Smooth muscle cell (in vitro differentiated cells): ENCODE measurements at regions not wholly inside any gene's neighbourhood (a gene's known extent, or its start where the extent isn't known, plus 50 kb on each side); places are given as distances from the start of the nearest gene placed in this dataset.

ENCODE experiments used
- DNase-seq: peaks from one replicate; lab custom pipeline; 2025; ENCODE audit not compliant: unreplicated experiment; lab: John Stamatoyannopoulos, UW
- H2AFZ ChIP-seq: fragments of 200-600 bp; sonication (generic); 2 replicates; pipeline ENCODE4 v1.6.0; 2016; ENCODE audit warnings: antibody characterized with exemption, low read depth, mild to moderate bottlenecking
- H3F3A ChIP-seq: fragments of 200-600 bp; sonication (generic); 2 replicates; pipeline ENCODE4 v1.6.0; 2017; ENCODE audit warnings: antibody characterized with exemption, low read depth
- H3K27ac ChIP-seq: fragments of 200-600 bp; sonication (generic); 2 replicates; pipeline ENCODE4 v1.5.1; 2016; ENCODE audit warnings: low read depth, mild to moderate bottlenecking
- H3K27me3 ChIP-seq: fragments of 200-600 bp; sonication (generic); 2 replicates; pipeline ENCODE4 v1.6.1; 2016; ENCODE audit warnings: low read depth, mild to moderate bottlenecking
- H3K36me3 ChIP-seq: fragments of 200-600 bp; sonication (generic); 2 replicates; pipeline ENCODE4 v1.5.1; 2016; ENCODE audit warnings: low read depth
- H3K4me1 ChIP-seq: fragments of 200-600 bp; sonication (generic); 2 replicates; pipeline ENCODE4 v1.5.1; 2016; ENCODE audit warnings: low read depth
- H3K4me2 ChIP-seq: fragments of 200-600 bp; sonication (generic); 2 replicates; pipeline ENCODE4 v1.6.0; 2016; ENCODE audit warnings: mild to moderate bottlenecking
- H3K4me3 ChIP-seq: fragments of 200-600 bp; sonication (generic); 2 replicates; pipeline ENCODE4 v1.5.1; 2016; ENCODE audit warnings: mild to moderate bottlenecking
- H3K79me2 ChIP-seq: fragments of 200-600 bp; sonication (generic); 2 replicates; pipeline ENCODE4 v1.6.0; 2016; ENCODE audit warnings: low read depth, mild to moderate bottlenecking
- H3K9ac ChIP-seq: fragments of 200-600 bp; sonication (generic); 2 replicates; pipeline ENCODE4 v1.6.0; 2016; ENCODE audit warnings: low read depth
- H3K9me3 ChIP-seq: fragments of 200-600 bp; sonication (generic); replicated peaks from 2 replicates; pipeline ENCODE4 v1.5.1; 2016; ENCODE audit warnings: low read depth
- H4K20me1 ChIP-seq: fragments of 200-600 bp; sonication (generic); 2 replicates; pipeline ENCODE4 v1.6.0; 2016; ENCODE audit warnings: low read depth
- CTCF ChIP-seq: fragments of 200-600 bp; sonication (generic); IDR thresholded peaks from 2 replicates; pipeline ENCODE4 v1.5.1; 2017; ENCODE audit warnings: borderline replicate concordance, mild to moderate bottlenecking, antibody characterized with exemption; ENCODE audit not compliant: insufficient read depth, poor library complexity, severe bottlenecking
- WGBS: methylation state at CpG from one replicate; pipeline ENCODE4 v1.1.7; 2016; ENCODE audit warnings: low lambda C conversion rate; 5-methylcytosine and 5-hydroxymethylcytosine counted together

DNA sequence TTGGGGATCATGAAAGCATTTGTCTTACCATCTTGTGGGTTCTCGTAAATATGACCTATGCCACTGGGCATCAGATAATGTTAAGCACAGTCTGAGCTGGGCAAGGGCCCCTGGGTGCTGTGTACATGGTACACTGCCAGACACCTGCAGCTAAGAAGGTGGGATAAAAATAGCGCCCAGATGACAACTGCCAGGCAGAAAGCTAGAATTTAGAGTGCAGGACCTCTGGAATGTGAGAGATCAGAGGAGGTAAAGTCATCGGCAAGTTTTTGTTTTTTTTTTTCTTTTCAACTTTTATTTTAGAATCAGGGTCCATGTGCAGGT lies 53.8 kb upstream of the CYRIA start:
- no peak for TF ChIP-seq CTCF
- no peak overlapping the region for H3K9ac ChIP-seq
- H3K4me3 ChIP-seq, result no peak overlapping the region
- no peaks in the 10 kb centered on the region for H3K79me2 ChIP-seq
- DNase-seq, result no peak
- no peaks in the 10 kb centered on the region for H3K9me3 ChIP-seq
- peaks cover 24% of the 10 kb centered on the region for H3K27me3 ChIP-seq
- H3K36me3 ChIP-seq, result no peaks in the 10 kb centered on the region
- no peak overlapping the region for H2AFZ ChIP-seq
- 92% methylated on average over 3 of the region's 3 CpGs for WGBS
- no peaks in the 10 kb centered on the region for H3K4me1 ChIP-seq
- H3K4me2 ChIP-seq, result no peak overlapping the region
- H3F3A ChIP-seq, result no peaks in the 10 kb centered on the region
- H4K20me1 ChIP-seq, result no peaks in the 10 kb centered on the region
- H3K27ac ChIP-seq, result no peak overlapping the region

DNA sequence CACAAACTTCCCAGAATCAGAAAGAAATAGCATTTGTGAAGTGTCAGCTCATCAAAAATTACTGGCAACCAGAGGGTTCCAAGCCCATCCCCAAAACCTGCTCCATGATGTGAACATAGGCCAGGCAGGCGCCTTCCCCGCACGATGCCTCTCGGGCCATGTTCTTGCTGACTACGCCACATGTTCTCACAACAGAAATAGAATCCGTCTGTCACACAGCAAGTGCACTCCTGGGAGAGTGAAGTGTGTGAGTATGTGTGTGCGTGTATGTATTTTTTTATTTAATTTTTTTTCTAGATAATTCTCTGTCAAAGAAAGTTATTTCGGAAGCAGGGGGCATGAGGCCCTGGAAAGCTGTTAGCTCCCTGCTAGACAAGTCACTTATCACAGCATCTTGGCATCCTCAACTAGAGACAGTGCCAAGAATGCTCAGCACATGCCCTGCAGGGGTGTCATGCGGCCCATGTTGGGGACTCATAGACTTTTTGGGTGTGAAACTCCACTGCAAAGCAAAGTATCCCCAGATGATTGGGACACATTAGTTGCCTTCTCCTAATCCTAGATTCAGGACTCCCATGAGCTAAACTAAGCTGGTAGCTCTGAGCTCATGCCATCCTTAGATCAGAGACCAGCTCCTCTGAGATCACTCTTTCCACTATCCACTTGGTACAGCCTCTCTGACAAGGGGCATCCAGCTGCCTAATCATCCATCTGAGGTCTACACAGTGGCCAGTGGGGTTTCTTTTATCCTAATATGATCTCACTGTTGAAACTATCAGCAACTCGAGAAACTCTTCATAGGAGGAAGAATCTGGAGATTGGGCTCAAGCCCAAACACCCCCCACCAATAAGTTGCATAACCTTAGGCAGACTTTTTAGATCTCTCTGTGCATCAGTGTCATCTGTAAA lies 53.2 kb upstream of the CYRIA start:
- WGBS, result 95% methylated on average over 10 of the region's 10 CpGs
- no peaks in the 10 kb centered on the region for H4K20me1 ChIP-seq
- H3K9ac ChIP-seq, result no peak overlapping the region
- no peaks in the 10 kb centered on the region for H3F3A ChIP-seq
- H3K27ac ChIP-seq, result no peak overlapping the region
- peaks cover 18% of the 10 kb centered on the region for H3K27me3 ChIP-seq
- H3K79me2 ChIP-seq, result no peaks in the 10 kb centered on the region
- no peak for DNase-seq
- H3K4me2 ChIP-seq, result no peak overlapping the region
- no peaks in the 10 kb centered on the region for H3K36me3 ChIP-seq
- no peak overlapping the region for H3K4me3 ChIP-seq
- H3K9me3 ChIP-seq, result no peaks in the 10 kb centered on the region
- H2AFZ ChIP-seq, result no peak overlapping the region
- H3K4me1 ChIP-seq, result no peaks in the 10 kb centered on the region
- TF ChIP-seq CTCF, result no peak

GRCh38 chr2:16717477-16717876 lies 51.8 kb upstream of the CYRIA start:
- TF ChIP-seq CTCF, result no peak
- no peaks in the 10 kb centered on the region for H3K9me3 ChIP-seq
- H3F3A ChIP-seq, result no peaks in the 10 kb centered on the region
- no peak overlapping the region for H3K4me3 ChIP-seq
- H3K4me1 ChIP-seq, result no peaks in the 10 kb centered on the region
- 88% methylated on average over 3 of the region's 3 CpGs for WGBS
- H3K27me3 ChIP-seq, result peaks cover 14% of the 10 kb centered on the region
- DNase-seq, result no peak
- no peak overlapping the region for H3K4me2 ChIP-seq
- H3K9ac ChIP-seq, result no peak overlapping the region
- H4K20me1 ChIP-seq, result no peaks in the 10 kb centered on the region
- H2AFZ ChIP-seq, result no peak overlapping the region
- H3K36me3 ChIP-seq, result no peaks in the 10 kb centered on the region
- no peaks in the 10 kb centered on the region for H3K79me2 ChIP-seq
- no peak overlapping the region for H3K27ac ChIP-seq

- Histone ChIP-seq H3K36me3 (no peaks in the 10 kb centered on the region), H3K27ac (no peak overlapping the region), H3K27me3 (peaks cover 10% of the 10 kb centered on the region), H3K9me3 (no peaks in the 10 kb centered on the region), H3K4me3 (no peak overlapping the region), H4K20me1 (no peaks in the 10 kb centered on the region), H3K4me1 (no peaks in the 10 kb centered on the region), H3K9ac (no peak overlapping the region), H2AFZ (no peak overlapping the region), H3K79me2 (no peaks in the 10 kb centered on the region), H3F3A (no peaks in the 10 kb centered on the region), H3K4me2 (no peak overlapping the region)
- 96% methylated on average over 4 of the region's 4 CpGs for WGBS
- TF ChIP-seq CTCF, result no peak
- no peak for DNase-seq
Observed at GRCh38 chr2:16716944-16717343, 51.3 kb upstream of the CYRIA start.
